HCT116 (cell line): ENCODE measurements at regions not wholly inside any gene's neighbourhood (a gene's known extent, or its start where the extent isn't known, plus 50 kb on each side); places are given as distances from the start of the nearest gene placed in this dataset.

Experiments
- ATAC-seq: fragments of 200-7000 bp; cut with Tn5 transposase; 2 replicates; pipeline ENCODE4 v1.9.1; 2020; ENCODE audit warnings: mild to moderate bottlenecking, moderate library complexity
- BruUV-seq: library from RNA; stranded (reverse); fragments of 400-500 nt; replicated peaks from 2 replicates; lab custom pipeline; 2021; lab: Mats Ljungman, UMichigan
- CTCF ChIA-PET: fragments of 300-600 bp; sonication (Branson Sonifier 250); formaldehyde crosslinking; loops from one replicate; lab custom pipeline; 2021; ENCODE audit warnings: antibody characterized with exemption; lab: Charles Lee
- POLR2A ChIA-PET: fragments of 300-600, 350-600 bp; sonication (Branson Sonifier 250); formaldehyde crosslinking; loops from one replicate; lab custom pipeline; 2021; ENCODE audit warnings: antibody characterized with exemption; lab: Charles Lee
- RAD21 ChIA-PET, 2 experiments: fragments of 300-600 bp; sonication (Branson Sonifier 250); formaldehyde crosslinking; loops; one replicate each; lab custom pipeline; 2023; ENCODE audit warnings: low total read pairs in 2 of 2; ENCODE audit not compliant: uncharacterized antibody in 2 of 2, unreplicated experiment in 2 of 2, low non-redundant PET in 1 of 2; lab: Charles Lee
- DNase-seq: peaks from one replicate; pipeline ENCODE4 v3.0.0-alpha.2; 2010; ENCODE audit warnings: low read depth, low spot score
- H2AFZ ChIP-seq: fragments of 200-600 bp; shearing (Covaris generic), sonication (generic); 2 replicates; pipeline ENCODE4 v1.6.1; 2017; ENCODE audit warnings: low read depth, mixed run types, mixed read lengths, antibody characterized with exemption, low read length; ENCODE audit not compliant: poor library complexity, severe bottlenecking
- H3K27ac ChIP-seq: 2 replicates; pipeline ENCODE4 v1.5.1; 2012; ENCODE audit warnings: low read depth, low read length
- H3K27me3 ChIP-seq: fragments of 200-600 bp; sonication (generic); 2 replicates; pipeline ENCODE4 v1.6.1; 2016; ENCODE audit warnings: mixed run types, low read length, mixed read lengths; ENCODE audit not compliant: insufficient read depth
- H3K36me3 ChIP-seq, 2 experiments: fragments of 200-500 bp in 1 of 2; fragments of 200-600 bp in 1 of 2; sonication (Bioruptor generic) in 1 of 2; sonication (generic) in 1 of 2; 2 replicates each; pipeline versions ENCODE4 v1.5.1 to v1.6.1; 2014 to 2016; ENCODE audit warnings: low read length in 2 of 2, inconsistent platforms in 1 of 2, mixed read lengths in 1 of 2, mixed run types in 1 of 2; ENCODE audit not compliant: insufficient read depth in 2 of 2, control insufficient read depth in 1 of 2
- H3K4me1 ChIP-seq, 2 experiments: fragments of 200-600 bp in 1 of 2; sonication (generic) in 1 of 2; 2 replicates each; pipeline versions ENCODE4 v1.5.1 to v1.6.1; 2012 to 2017; ENCODE audit warnings: low read length in 2 of 2, inconsistent platforms in 1 of 2, mild to moderate bottlenecking in 1 of 2, mixed read lengths in 1 of 2, mixed run types in 1 of 2, moderate library complexity in 1 of 2; ENCODE audit not compliant: insufficient read depth in 2 of 2, control insufficient read depth in 1 of 2
- H3K4me2 ChIP-seq: fragments of 200-600 bp; sonication (generic); 2 replicates; pipeline ENCODE4 v1.6.1; 2017; ENCODE audit warnings: mixed run types, low read length, mixed read lengths
- H3K4me3 ChIP-seq, 2 experiments: fragments of 200-600 bp in 1 of 2; sonication (generic) in 1 of 2; replicated peaks in 1 of 2; 2 replicates each; pipeline ENCODE4 v1.5.1; 2011 to 2016; ENCODE audit warnings: low read length in 2 of 2, control low read depth in 1 of 2, low read depth in 1 of 2, mild to moderate bottlenecking in 1 of 2, mixed read lengths in 1 of 2, mixed run types in 1 of 2
- H3K79me2 ChIP-seq: fragments of 200-600 bp; sonication (generic); 2 replicates; pipeline ENCODE4 v1.6.1; 2017; ENCODE audit warnings: mild to moderate bottlenecking, mixed run types, low read length, moderate library complexity, mixed read lengths; ENCODE audit not compliant: insufficient read depth
- H3K9ac ChIP-seq: fragments of 200-600 bp; sonication (generic); 2 replicates; pipeline ENCODE4 v1.6.1; 2016; ENCODE audit warnings: low read length, mixed read lengths
- H3K9me2 ChIP-seq: fragments of 200-600 bp; sonication (generic), shearing (Covaris generic); 2 replicates; pipeline ENCODE4 v1.6.1; 2017; ENCODE audit warnings: mixed run types, mild to moderate bottlenecking, moderate library complexity; ENCODE audit not compliant: insufficient read depth
- H3K9me3 ChIP-seq, 2 experiments: fragments of 200-500 bp in 1 of 2; fragments of 200-600 bp in 1 of 2; sonication (Bioruptor generic) in 1 of 2; sonication (generic) in 1 of 2; 2 replicates each; pipeline ENCODE4 v1.6.1; 2014 to 2017; ENCODE audit warnings: low read length in 2 of 2, mixed read lengths in 2 of 2, inconsistent platforms in 1 of 2, low read depth in 1 of 2, mild to moderate bottlenecking in 1 of 2, mixed run types in 1 of 2, moderate library complexity in 1 of 2; ENCODE audit not compliant: control insufficient read depth in 1 of 2, insufficient read depth in 1 of 2
- H4K20me1 ChIP-seq: fragments of 200-600 bp; sonication (generic), shearing (Covaris generic); 2 replicates; pipeline ENCODE4 v1.6.1; 2017; ENCODE audit warnings: mixed run types, mild to moderate bottlenecking, moderate library complexity; ENCODE audit not compliant: insufficient read depth
- REST ChIP-seq: IDR thresholded peaks from 2 replicates; pipeline ENCODE4 v1.6.1; 2012; ENCODE audit warnings: low read depth
- SIN3A ChIP-seq: IDR thresholded peaks from 2 replicates; pipeline ENCODE4 v1.6.1; 2012; ENCODE audit warnings: low read depth
- TCF7L2 ChIP-seq: IDR thresholded peaks from 2 replicates; pipeline ENCODE4 v1.7.0; 2011; ENCODE audit warnings: borderline replicate concordance, inconsistent platforms; ENCODE audit not compliant: insufficient read depth, insufficient read length; ENCODE audit errors: extremely low read depth
- YY1 ChIP-seq: IDR thresholded peaks from 2 replicates; pipeline ENCODE4 v1.6.1; 2011; ENCODE audit warnings: low read length, low read depth, moderate library complexity, mild to moderate bottlenecking; ENCODE audit not compliant: insufficient replicate concordance; ENCODE audit errors: extremely low read depth
- intact Hi-C: fragments of 100-400 bp; cut with micrococcal nuclease; formaldehyde crosslinking; loops from 2 replicates; pipeline ENCODE4 v1.10.0; 2022
- TF ChIP-seq, protein P1 (sequence below): IDR thresholded peaks from 2 replicates; pipeline ENCODE4 v1.6.1; 2012

DNA sequence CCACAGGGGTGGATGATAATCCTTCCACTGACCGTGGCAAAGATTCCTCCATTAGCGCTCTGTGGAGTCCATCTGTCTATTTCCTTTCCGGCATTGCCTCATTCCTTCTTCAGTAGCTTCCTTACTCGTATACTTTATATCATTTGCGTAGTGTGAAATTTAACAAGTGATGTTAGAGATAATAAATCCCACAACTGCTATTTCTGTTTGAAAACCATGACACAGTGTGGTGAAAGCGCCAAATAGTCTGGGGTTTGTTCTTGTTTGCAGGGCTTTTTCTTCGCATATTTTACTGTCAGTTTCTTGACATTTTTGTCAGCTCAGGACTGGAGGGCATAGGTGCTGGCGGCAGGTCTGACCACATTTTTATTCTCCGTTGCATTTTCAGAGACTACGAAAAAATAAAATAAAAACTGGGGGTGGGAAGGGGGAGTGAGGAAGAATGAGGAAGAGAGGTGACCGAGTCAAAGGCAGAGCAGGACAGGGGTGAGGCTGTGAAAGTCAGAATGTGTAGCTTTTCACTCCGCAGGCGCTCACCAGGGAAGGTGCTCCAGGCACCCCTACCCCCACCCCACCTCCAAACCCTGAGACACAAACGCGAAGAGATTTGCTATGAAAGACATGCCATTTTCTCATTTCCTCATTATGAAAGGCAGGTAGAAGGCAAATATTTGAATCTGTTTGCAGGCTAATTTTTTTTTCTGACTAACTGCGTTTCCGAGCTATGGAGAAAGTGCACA, 965.0 kb downstream of the MCTP2 start:
- TF ChIP-seq, protein P1, sequence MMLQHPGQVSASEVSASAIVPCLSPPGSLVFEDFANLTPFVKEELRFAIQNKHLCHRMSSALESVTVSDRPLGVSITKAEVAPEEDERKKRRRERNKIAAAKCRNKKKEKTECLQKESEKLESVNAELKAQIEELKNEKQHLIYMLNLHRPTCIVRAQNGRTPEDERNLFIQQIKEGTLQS = no peak
- no peak for TF ChIP-seq YY1

DNA sequence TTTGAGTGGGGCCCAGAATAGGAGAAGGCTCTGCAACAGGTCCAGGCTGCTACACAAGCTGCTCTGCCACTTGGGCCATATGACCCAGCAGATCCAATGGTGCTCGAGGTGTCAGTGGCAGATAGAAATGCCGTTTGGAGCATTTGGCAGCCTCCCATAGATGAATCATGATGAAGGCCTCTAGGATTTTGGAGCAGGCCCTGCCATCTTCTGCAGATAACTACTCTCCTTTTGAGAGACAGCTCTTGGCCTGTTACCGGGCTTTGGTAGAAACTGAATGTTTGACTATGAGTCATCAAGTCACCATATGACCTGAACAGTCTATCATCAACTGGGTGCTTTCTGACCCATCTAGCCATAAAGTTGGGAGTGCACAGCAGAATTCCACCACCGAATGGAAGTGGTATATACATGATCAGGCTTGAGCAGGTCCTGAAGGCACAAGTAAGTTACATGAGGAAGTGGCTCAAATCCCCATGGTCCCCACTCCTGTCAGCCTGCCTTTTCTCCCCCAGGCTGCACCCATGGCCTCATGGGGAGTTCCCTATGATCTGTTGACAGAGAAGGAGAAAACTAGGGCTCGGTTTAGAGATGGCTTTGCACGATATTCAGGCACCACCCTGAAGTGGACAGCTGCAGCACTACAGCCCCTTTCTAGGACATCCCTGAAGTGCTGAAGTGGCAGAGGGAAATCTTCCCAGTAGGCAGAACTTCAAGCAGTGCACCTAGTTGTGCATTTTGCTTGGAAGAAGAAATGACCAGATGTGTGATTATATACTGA, 971.4 kb downstream of the MCTP2 start:
- no peaks in the 10 kb centered on the region for H3K9me3 ChIP-seq
- no peak overlapping the region for H2AFZ ChIP-seq
- no TSS peak for BruUV-seq
- RAD21 ChIA-PET = no interaction called here
- H4K20me1 ChIP-seq = no peaks in the 10 kb centered on the region
- H3K27me3 ChIP-seq = no peaks in the 10 kb centered on the region; the same call in 1 of the 2 replicates
- no peak overlapping the region for H3K4me3 ChIP-seq
- H3K9me2 ChIP-seq = 0 out of 2 replicates have a peak, but pooled peaks cover 2% of the 10 kb centered on the region
- no peaks in the 10 kb centered on the region for H3K36me3 ChIP-seq
- DNase-seq (no peak), ATAC-seq (no peak)
- no peaks in the 10 kb centered on the region for H3K4me1 ChIP-seq
- no peak overlapping the region for H3K27ac ChIP-seq
- TF ChIP-seq, protein P1 = no peak
- TF ChIP-seq REST (no peak), TCF7L2 (no peak), SIN3A (no peak)
- H3K9ac ChIP-seq = no peak overlapping the region
- POLR2A ChIA-PET = no interaction called here
- CTCF ChIA-PET = no interaction called here
- intact Hi-C loops = no loop called here
- no peak overlapping the region for H3K4me2 ChIP-seq
- H3K79me2 ChIP-seq = no peaks in the 10 kb centered on the region

More for the DNA sequence above, 965.0 kb downstream of the MCTP2 start:
- ChIA-PET POLR2A (no interaction called here), CTCF (no interaction called here), RAD21 (no interaction called here)
- Histone ChIP-seq H4K20me1 (no peaks in the 10 kb centered on the region), H3K36me3 (no peaks in the 10 kb centered on the region), H3K4me1 (no peaks in the 10 kb centered on the region), H3K27me3 (no peaks in the 10 kb centered on the region; the same call in 1 of the 2 replicates), H2AFZ (no peak overlapping the region), H3K9ac (no peak overlapping the region), H3K4me2 (no peak overlapping the region), H3K9me3 (no peaks in the 10 kb centered on the region), H3K27ac (no peak overlapping the region), H3K9me2 (0 out of 2 replicates have a peak, but pooled peaks cover 2% of the 10 kb centered on the region), H3K79me2 (no peaks in the 10 kb centered on the region), H3K4me3 (no peak overlapping the region)
- BruUV-seq = no TSS peak
- ATAC-seq = no peak
- intact Hi-C loops = no loop called here
- DNase-seq = no peak
